SK-N-SH treated with all-trans-retinoic acid at 6 μM for 48 hours (cell line): ENCODE measurements at regions not wholly inside any gene's neighbourhood (a gene's known extent, or its start where the extent isn't known, plus 50 kb on each side); places are given as distances from the start of the nearest gene placed in this dataset.

Source experiments
- ATAC-seq: fragments of 200-7000 bp; cut with Tn5 transposase; 3 replicates; pipeline ENCODE4 v1.9.1; 2020; ENCODE audit warnings: mild to moderate bottlenecking, moderate library complexity
- CSDC2 ChIP-seq: fragments of 250-450 bp; sonication (Bioruptor Pico); IDR thresholded peaks from 2 replicates; pipeline ENCODE4 v1.5.0; 2020; ENCODE audit warnings: mild to moderate bottlenecking, moderate library complexity
- CSRNP3 ChIP-seq: fragments of 250-450 bp; sonication (Bioruptor Pico); IDR thresholded peaks from 2 replicates; pipeline ENCODE4 v1.5.1; 2021; ENCODE audit warnings: mild to moderate bottlenecking, moderate library complexity
- ESRRG ChIP-seq: fragments of 250-450 bp; sonication (Bioruptor Pico); IDR thresholded peaks from 2 replicates; pipeline ENCODE4 v1.6.1; 2021; ENCODE audit warnings: mild to moderate bottlenecking
- GLIS3 ChIP-seq: fragments of 250-450 bp; sonication (Bioruptor Pico); IDR thresholded peaks from 2 replicates; pipeline ENCODE4 v1.5.0; 2020; ENCODE audit warnings: mild to moderate bottlenecking, moderate library complexity
- ISL1 ChIP-seq: fragments of 250-450 bp; sonication (Bioruptor Pico); IDR thresholded peaks from 2 replicates; pipeline ENCODE4 v2.1.2; 2022; ENCODE audit warnings: mild to moderate bottlenecking, moderate library complexity
- OSR1 ChIP-seq: fragments of 250-450 bp; sonication (Bioruptor Pico); IDR thresholded peaks from 2 replicates; pipeline ENCODE4 v1.8.0; 2022; ENCODE audit warnings: moderate library complexity, mild to moderate bottlenecking, inconsistent platforms
- POU6F1 ChIP-seq: fragments of 250-450 bp; sonication (Bioruptor Pico); IDR thresholded peaks from 2 replicates; pipeline ENCODE4 v1.8.0; 2021; ENCODE audit warnings: low read depth, mild to moderate bottlenecking, moderate library complexity, borderline replicate concordance
- PPARA ChIP-seq: fragments of 250-450 bp; sonication (Bioruptor Pico); IDR thresholded peaks from 2 replicates; pipeline ENCODE4 v1.5.0; 2020; ENCODE audit warnings: mild to moderate bottlenecking, borderline replicate concordance
- RARB ChIP-seq: fragments of 250-450 bp; sonication (Bioruptor Pico); IDR thresholded peaks from 2 replicates; pipeline ENCODE4 v1.8.0; 2021; ENCODE audit warnings: mild to moderate bottlenecking, moderate library complexity
- SNAI2 ChIP-seq: fragments of 250-450 bp; sonication (Bioruptor Pico); IDR thresholded peaks from 2 replicates; pipeline ENCODE4 v1.5.0; 2020; ENCODE audit warnings: mild to moderate bottlenecking, moderate library complexity
- TCF4 ChIP-seq: fragments of 250-450 bp; sonication (Bioruptor Pico); IDR thresholded peaks from 2 replicates; pipeline ENCODE4 v1.8.0; 2021; ENCODE audit warnings: mild to moderate bottlenecking, moderate library complexity, borderline replicate concordance
- TOX ChIP-seq: fragments of 250-450 bp; sonication (Bioruptor Pico); IDR thresholded peaks from 2 replicates; pipeline ENCODE4 v1.8.0; 2021; ENCODE audit warnings: mild to moderate bottlenecking, moderate library complexity, borderline replicate concordance
- TSHZ2 ChIP-seq: fragments of 250-450 bp; sonication (Bioruptor Pico); IDR thresholded peaks from 2 replicates; pipeline ENCODE4 v1.5.0; 2020; ENCODE audit warnings: mild to moderate bottlenecking, moderate library complexity
- ZFP3 ChIP-seq: fragments of 250-450 bp; sonication (Bioruptor Pico); IDR thresholded peaks from 2 replicates; pipeline ENCODE4 v1.5.0; 2020; ENCODE audit warnings: mild to moderate bottlenecking, moderate library complexity
- ZFP30 ChIP-seq: fragments of 450-650 bp; formaldehyde crosslinking; IDR thresholded peaks from 2 replicates; pipeline ENCODE4 v1.5.0; 2022; ENCODE audit warnings: mild to moderate bottlenecking, moderate library complexity
- ZNF565 ChIP-seq: fragments of 450-650 bp; formaldehyde crosslinking; conservative IDR thresholded peaks from 2 replicates; pipeline ENCODE4 v1.5.0; 2020; ENCODE audit warnings: low read depth, mild to moderate bottlenecking, moderate library complexity
- ZNF70 ChIP-seq: fragments of 450-650 bp; formaldehyde crosslinking; IDR thresholded peaks from 2 replicates; pipeline ENCODE4 v1.5.0; 2020; ENCODE audit warnings: mild to moderate bottlenecking, moderate library complexity
- ZNF8 ChIP-seq: fragments of 450-650 bp; formaldehyde crosslinking; IDR thresholded peaks from 2 replicates; pipeline ENCODE4 v1.5.0; 2020; ENCODE audit warnings: mild to moderate bottlenecking, moderate library complexity

GRCh38 chr14:53356361-53357150, 203.4 kb upstream of the DDHD1 start:
- TF ChIP-seq ISL1 (CRISPR knock-in tag) = no peak
- TF ChIP-seq ZNF70 (CRISPR knock-in tag) = no peak
- no peak for TF ChIP-seq ZNF8 (CRISPR knock-in tag)
- no peak for TF ChIP-seq CSRNP3 (CRISPR knock-in tag)
- no peak for TF ChIP-seq OSR1 (CRISPR knock-in tag)
- no peak for TF ChIP-seq ESRRG (CRISPR knock-in tag)
- TF ChIP-seq CSDC2 (CRISPR knock-in tag) = no peak
- no peak for TF ChIP-seq POU6F1 (CRISPR knock-in tag)
- TF ChIP-seq SNAI2 = no peak
- TF ChIP-seq ZNF565 (CRISPR knock-in tag) = no peak
- no peak for TF ChIP-seq RARB
- no peak for TF ChIP-seq TCF4 (CRISPR knock-in tag)
- ATAC-seq = no peak

GRCh38 chr14:53355581-53356112, 202.5 kb upstream of the DDHD1 start:
- TF ChIP-seq CSRNP3 (CRISPR knock-in tag) = no peak
- no peak for TF ChIP-seq ZNF8 (CRISPR knock-in tag)
- TF ChIP-seq ZFP3 (CRISPR knock-in tag) = no peak
- TF ChIP-seq OSR1 (CRISPR knock-in tag) = no peak
- TF ChIP-seq SNAI2 = no peak
- no peak for TF ChIP-seq PPARA (CRISPR knock-in tag)
- no peak for TF ChIP-seq GLIS3 (CRISPR knock-in tag)
- TF ChIP-seq, all 23 proteins: peak for 0

GRCh38 chr14:53354336-53354735, 201.2 kb upstream of the DDHD1 start:
- ATAC-seq = no peak
- no peak for TF ChIP-seq ZNF8 (CRISPR knock-in tag)
- TF ChIP-seq ZFP3 (CRISPR knock-in tag) = no peak
- TF ChIP-seq ZFP30 (CRISPR knock-in tag) = no peak
- TF ChIP-seq POU6F1 (CRISPR knock-in tag) = no peak
- no peak for TF ChIP-seq TOX (CRISPR knock-in tag)
- TF ChIP-seq CSDC2 (CRISPR knock-in tag) = no peak
- TF ChIP-seq TSHZ2 (CRISPR knock-in tag) = no peak
- no peak for TF ChIP-seq ESRRG (CRISPR knock-in tag)

More at GRCh38 chr14:53355581-53356112, 202.5 kb upstream of the DDHD1 start:
- no peak; the same call in 1 of the 3 replicates for ATAC-seq
